ENCODE measurements at regions not wholly inside any gene's neighbourhood (a gene's known extent, or its start where the extent isn't known, plus 50 kb on each side); places are given as distances from the start of the nearest gene placed in this dataset.
"Not testable (repeated sequence)": the region's sequence is repeated elsewhere in the genome, so short reads cannot be mapped to it uniquely, and the experiment has no call there.

DNA sequence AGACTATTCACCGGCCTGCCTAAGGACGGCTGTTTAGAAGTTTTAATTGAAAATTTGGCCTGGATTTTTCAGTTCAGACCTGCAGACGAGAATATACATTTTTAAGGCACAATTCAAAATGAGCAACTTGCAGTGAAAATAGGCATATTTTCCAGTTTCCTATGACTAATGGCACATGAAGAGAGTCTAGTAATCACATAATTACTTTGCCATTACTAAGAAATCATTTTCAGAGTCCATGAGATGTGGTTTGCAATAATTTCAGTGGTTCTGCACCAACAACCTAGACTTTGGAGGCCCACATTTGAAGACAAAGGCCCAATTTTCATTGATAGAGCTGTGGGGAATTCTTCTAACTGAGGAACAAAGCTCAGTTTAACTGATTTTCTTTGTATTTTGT, 205.3 kb downstream of the SOX2 start:
- TF ChIP-seq, protein P1, sequence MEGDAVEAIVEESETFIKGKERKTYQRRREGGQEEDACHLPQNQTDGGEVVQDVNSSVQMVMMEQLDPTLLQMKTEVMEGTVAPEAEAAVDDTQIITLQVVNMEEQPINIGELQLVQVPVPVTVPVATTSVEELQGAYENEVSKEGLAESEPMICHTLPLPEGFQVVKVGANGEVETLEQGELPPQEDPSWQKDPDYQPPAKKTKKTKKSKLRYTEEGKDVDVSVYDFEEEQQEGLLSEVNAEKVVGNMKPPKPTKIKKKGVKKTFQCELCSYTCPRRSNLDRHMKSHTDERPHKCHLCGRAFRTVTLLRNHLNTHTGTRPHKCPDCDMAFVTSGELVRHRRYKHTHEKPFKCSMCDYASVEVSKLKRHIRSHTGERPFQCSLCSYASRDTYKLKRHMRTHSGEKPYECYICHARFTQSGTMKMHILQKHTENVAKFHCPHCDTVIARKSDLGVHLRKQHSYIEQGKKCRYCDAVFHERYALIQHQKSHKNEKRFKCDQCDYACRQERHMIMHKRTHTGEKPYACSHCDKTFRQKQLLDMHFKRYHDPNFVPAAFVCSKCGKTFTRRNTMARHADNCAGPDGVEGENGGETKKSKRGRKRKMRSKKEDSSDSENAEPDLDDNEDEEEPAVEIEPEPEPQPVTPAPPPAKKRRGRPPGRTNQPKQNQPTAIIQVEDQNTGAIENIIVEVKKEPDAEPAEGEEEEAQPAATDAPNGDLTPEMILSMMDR (IDR thresholded peaks at IDR 0.05; ENCODE audit: insufficient read depth, low read length, poor library complexity, severe bottlenecking), result no peak
- Histone ChIP-seq H3K36me3 (ENCODE audit: control insufficient read depth, insufficient read depth, low read length) (no peaks in the 10 kb centered on the region), H3K27me3 (replicated peaks; ENCODE audit: control insufficient read depth, insufficient read depth, low read length) (no peaks in the 10 kb centered on the region), H3K4me3 (replicated peaks; ENCODE audit: low read depth, low read length) (no peak overlapping the region)
- no peak for DNase-seq (ENCODE audit: extremely low read depth, insufficient read length)

DNA sequence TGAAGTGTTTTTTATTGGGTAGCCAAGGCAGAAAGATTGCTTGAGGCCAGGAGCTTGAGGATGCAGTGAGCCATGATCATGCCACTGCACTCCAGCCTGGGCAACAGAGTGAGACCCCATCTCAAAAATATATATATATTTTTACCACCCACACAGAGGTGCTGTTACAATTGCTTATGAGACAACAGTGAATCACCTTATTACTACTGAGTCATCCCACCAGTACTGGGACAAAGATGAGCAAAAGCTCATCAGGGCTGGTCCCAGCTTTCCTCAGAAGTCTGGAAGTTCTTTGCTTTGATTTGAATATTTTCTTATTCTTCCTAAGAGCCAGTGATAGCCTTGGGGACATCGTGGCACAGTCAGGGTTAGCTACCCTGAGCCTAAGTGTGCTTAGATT, 207.7 kb downstream of the SOX2 start:
- no peak for DNase-seq (ENCODE audit: extremely low read depth, insufficient read length)
- H3K4me3 ChIP-seq (replicated peaks; ENCODE audit: low read depth, low read length), result no peak overlapping the region
- TF ChIP-seq, protein P1 (IDR thresholded peaks at IDR 0.05; ENCODE audit: insufficient read depth, low read length, poor library complexity, severe bottlenecking), result no peak
- no peaks in the 10 kb centered on the region for H3K36me3 ChIP-seq (ENCODE audit: control insufficient read depth, insufficient read depth, low read length)
- H3K27me3 ChIP-seq (replicated peaks; ENCODE audit: control insufficient read depth, insufficient read depth, low read length), result no peaks in the 10 kb centered on the region

DNA sequence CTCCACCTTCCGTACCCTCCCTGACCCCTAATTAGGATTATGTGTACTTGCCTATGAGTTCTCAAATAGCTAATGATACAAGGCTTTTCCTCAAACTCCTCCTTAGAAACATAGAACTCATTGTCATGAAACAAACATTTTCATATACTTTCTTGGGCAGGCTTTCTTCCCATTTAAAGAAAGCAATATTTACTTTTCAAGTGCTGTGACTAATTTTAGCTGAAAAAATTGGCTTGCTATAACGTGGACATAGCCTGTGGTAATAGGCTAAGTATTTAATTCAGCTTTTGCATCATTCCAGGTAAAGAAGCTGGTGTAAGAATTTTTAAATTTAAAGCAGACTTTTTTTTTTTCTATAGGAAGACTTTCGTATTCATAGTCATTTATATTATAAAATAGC, 208.7 kb downstream of the SOX2 start:
- H3K4me3 ChIP-seq (replicated peaks; ENCODE audit: low read depth, low read length), result no peak overlapping the region
- TF ChIP-seq, protein P1 (IDR thresholded peaks at IDR 0.05; ENCODE audit: insufficient read depth, low read length, poor library complexity, severe bottlenecking), result no peak

DNA sequence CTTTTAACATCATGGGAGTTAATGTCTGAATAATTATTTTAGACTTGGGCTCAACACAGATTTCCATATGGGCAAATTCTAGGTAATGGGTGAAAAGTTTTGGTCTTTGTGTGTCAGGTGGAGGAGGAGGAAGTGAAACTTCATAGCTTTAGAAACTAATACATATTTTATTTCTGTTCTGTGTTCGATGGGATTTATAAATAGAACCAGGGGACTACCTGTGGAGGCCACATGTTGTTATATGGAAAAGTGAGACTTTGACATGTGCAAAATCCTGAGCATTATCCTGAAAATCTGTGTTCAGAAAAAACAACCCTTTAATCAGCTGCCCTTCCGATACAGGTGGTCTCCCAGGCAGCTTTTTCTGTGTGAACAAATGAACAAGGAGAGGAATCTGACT, 209.5 kb downstream of the SOX2 start:
- TF ChIP-seq, protein P1 (IDR thresholded peaks at IDR 0.05; ENCODE audit: insufficient read depth, low read length, poor library complexity, severe bottlenecking), result no peak
- no peaks in the 10 kb centered on the region for H3K27me3 ChIP-seq (replicated peaks; ENCODE audit: control insufficient read depth, insufficient read depth, low read length)
- H3K4me3 ChIP-seq (replicated peaks; ENCODE audit: low read depth, low read length), result no peak overlapping the region
- DNase-seq (ENCODE audit: extremely low read depth, insufficient read length), result no peak
- no peaks in the 10 kb centered on the region for H3K36me3 ChIP-seq (ENCODE audit: control insufficient read depth, insufficient read depth, low read length)

More for the DNA sequence above, 208.7 kb downstream of the SOX2 start:
- Histone ChIP-seq H3K36me3 (ENCODE audit: control insufficient read depth, insufficient read depth, low read length) (no peaks in the 10 kb centered on the region), H3K27me3 (replicated peaks; ENCODE audit: control insufficient read depth, insufficient read depth, low read length) (no peaks in the 10 kb centered on the region)
- no peak for DNase-seq (ENCODE audit: extremely low read depth, insufficient read length)

DNA sequence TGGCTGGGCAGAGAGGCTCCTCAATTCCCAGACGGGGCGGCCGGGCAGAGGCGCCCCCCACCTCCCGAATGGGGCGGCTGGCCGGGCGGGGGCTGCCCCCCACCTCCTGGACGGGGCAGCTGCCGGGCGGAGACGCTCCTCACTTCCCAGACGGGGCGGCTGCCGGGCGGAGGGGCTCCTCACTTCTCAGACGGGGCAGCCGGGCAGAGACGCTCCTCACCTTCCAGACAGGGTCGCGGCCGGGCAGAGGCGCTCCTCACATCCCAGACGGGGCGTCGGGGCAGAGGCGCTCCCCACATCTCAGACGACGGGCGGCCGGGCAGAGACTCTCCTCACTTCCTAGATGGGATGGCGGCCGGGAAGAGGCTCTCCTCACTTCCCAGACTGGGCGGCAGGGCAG, 214.1 kb downstream of the SOX2 start:
- not testable (repeated sequence) for H3K4me3 ChIP-seq (replicated peaks; ENCODE audit: low read depth, low read length); H3K36me3 ChIP-seq (ENCODE audit: control insufficient read depth, insufficient read depth, low read length); H3K27me3 ChIP-seq (replicated peaks; ENCODE audit: control insufficient read depth, insufficient read depth, low read length); DNase-seq (ENCODE audit: extremely low read depth, insufficient read length)

DNA sequence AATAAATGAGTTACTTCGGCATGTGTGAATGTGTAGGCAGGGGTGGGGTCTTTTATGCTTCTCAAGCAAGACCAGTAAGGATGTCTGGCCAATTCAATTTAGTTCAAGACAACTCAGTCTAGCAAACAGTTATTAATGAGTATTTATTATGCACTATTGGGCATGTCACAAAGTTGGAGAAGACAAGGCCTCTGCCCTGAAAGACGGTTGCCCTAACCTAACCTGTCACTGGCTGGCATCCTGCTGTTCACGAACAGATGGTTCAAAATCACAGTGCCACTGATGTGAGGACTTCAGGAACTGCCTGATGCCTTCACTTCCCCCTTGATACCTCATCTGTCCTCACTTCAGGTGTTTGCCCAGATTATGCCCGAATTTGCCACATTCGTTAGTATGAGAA, 217.8 kb downstream of the SOX2 start:
- no peak overlapping the region for H3K4me3 ChIP-seq (replicated peaks; ENCODE audit: low read depth, low read length)
- H3K27me3 ChIP-seq (replicated peaks; ENCODE audit: control insufficient read depth, insufficient read depth, low read length), result no peaks in the 10 kb centered on the region
- no peaks in the 10 kb centered on the region for H3K36me3 ChIP-seq (ENCODE audit: control insufficient read depth, insufficient read depth, low read length)
- DNase-seq (ENCODE audit: extremely low read depth, insufficient read length), result no peak
- TF ChIP-seq, protein P1 (IDR thresholded peaks at IDR 0.05; ENCODE audit: insufficient read depth, low read length, poor library complexity, severe bottlenecking), result no peak
